ENCODE measurements at regions not wholly inside any gene's neighbourhood (a gene's known extent, or its start where the extent isn't known, plus 50 kb on each side); places are given as distances from the start of the nearest gene placed in this dataset.

DNA sequence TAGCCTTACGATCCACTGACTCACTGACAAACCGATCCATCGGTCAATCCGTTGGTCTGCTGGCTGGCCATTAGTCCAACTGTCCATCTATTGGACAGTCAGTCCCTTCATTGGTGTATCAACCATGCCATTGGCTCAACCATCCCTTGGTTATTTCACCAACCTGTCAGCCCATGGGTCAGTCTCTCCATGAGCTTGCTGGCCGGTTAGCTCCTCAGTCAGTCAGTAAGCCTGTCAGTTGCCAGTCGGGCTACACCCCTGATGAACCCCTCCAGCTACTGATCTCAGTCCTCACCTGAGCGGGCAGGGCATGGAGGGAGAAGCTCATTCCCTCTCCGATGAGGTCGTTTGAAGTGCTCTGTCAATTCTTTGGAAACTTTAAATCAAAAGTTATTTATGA is 166.5 kb downstream of the FGF18 start:
- TF ChIP-seq, protein P1, sequence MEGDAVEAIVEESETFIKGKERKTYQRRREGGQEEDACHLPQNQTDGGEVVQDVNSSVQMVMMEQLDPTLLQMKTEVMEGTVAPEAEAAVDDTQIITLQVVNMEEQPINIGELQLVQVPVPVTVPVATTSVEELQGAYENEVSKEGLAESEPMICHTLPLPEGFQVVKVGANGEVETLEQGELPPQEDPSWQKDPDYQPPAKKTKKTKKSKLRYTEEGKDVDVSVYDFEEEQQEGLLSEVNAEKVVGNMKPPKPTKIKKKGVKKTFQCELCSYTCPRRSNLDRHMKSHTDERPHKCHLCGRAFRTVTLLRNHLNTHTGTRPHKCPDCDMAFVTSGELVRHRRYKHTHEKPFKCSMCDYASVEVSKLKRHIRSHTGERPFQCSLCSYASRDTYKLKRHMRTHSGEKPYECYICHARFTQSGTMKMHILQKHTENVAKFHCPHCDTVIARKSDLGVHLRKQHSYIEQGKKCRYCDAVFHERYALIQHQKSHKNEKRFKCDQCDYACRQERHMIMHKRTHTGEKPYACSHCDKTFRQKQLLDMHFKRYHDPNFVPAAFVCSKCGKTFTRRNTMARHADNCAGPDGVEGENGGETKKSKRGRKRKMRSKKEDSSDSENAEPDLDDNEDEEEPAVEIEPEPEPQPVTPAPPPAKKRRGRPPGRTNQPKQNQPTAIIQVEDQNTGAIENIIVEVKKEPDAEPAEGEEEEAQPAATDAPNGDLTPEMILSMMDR (IDR thresholded peaks at IDR 0.05 in 4 of 5, conservative IDR thresholded peaks at IDR 0.05 in 1 of 5) = no peak
- TF ChIP-seq POLR2A (IDR thresholded peaks at IDR 0.05) = no peak

All from gastrocnemius medialis (tissue), 4 donors.